NB4 (cell line): ENCODE measurements at regions not wholly inside any gene's neighbourhood (a gene's known extent, or its start where the extent isn't known, plus 50 kb on each side); places are given as distances from the start of the nearest gene placed in this dataset.

Experiments
- MAX ChIP-seq: IDR thresholded peaks from 2 replicates; pipeline ENCODE4 v1.6.1; 2011; ENCODE audit warnings: low read depth, low read length
- MYC ChIP-seq: IDR thresholded peaks from 2 replicates; pipeline ENCODE4 v1.6.1; 2011; ENCODE audit warnings: low read depth, low read length
- TF ChIP-seq, protein P1 (sequence below): IDR thresholded peaks from one replicate; pipeline ENCODE4 v1.5.1; 2012; ENCODE audit warnings: low read depth, low read length

- TF ChIP-seq, protein P1, sequence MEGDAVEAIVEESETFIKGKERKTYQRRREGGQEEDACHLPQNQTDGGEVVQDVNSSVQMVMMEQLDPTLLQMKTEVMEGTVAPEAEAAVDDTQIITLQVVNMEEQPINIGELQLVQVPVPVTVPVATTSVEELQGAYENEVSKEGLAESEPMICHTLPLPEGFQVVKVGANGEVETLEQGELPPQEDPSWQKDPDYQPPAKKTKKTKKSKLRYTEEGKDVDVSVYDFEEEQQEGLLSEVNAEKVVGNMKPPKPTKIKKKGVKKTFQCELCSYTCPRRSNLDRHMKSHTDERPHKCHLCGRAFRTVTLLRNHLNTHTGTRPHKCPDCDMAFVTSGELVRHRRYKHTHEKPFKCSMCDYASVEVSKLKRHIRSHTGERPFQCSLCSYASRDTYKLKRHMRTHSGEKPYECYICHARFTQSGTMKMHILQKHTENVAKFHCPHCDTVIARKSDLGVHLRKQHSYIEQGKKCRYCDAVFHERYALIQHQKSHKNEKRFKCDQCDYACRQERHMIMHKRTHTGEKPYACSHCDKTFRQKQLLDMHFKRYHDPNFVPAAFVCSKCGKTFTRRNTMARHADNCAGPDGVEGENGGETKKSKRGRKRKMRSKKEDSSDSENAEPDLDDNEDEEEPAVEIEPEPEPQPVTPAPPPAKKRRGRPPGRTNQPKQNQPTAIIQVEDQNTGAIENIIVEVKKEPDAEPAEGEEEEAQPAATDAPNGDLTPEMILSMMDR, result no peak
- TF ChIP-seq MAX (no peak), MYC (no peak)
These were observed 314.1 kb upstream of the PTGER4 start for GRCh38 chr5:40365342-40366330.
